B cell (primary cell): ENCODE measurements at regions not wholly inside any gene's neighbourhood (a gene's known extent, or its start where the extent isn't known, plus 50 kb on each side); places are given as distances from the start of the nearest gene placed in this dataset.

Experiments
- ATAC-seq: fragments of 200-7000 bp; cut with Tn5 transposase; one replicate; pipeline ENCODE4 v1.10.0; 2021; ENCODE audit warnings: low read depth, mild to moderate bottlenecking, moderate number of reproducible peaks, moderate library complexity
- CTCF ChIA-PET: fragments of 350-600 bp; sonication (Branson Sonifier 250); formaldehyde crosslinking; loops from one replicate; lab custom pipeline; 2021; ENCODE audit warnings: antibody characterized with exemption, inconsistent platforms; lab: Charles Lee
- POLR2A ChIA-PET: fragments of 350-600 bp; sonication (Branson Sonifier 250); formaldehyde crosslinking; loops from one replicate; lab custom pipeline; 2021; ENCODE audit warnings: antibody characterized with exemption; lab: Charles Lee
- DNase-seq: peaks from one replicate; pipeline ENCODE4 v3.0.0; 2013
- H2AFZ ChIP-seq: 2 replicates; pipeline ENCODE4 v1.6.1; 2012; ENCODE audit warnings: mild to moderate bottlenecking, low read depth, low read length; ENCODE audit not compliant: insufficient read depth, poor library complexity, severe bottlenecking
- H3K27ac ChIP-seq, 2 donors: 1 replicate in 1 of 2; 2 replicates in 1 of 2; pipeline ENCODE4 v1.5.1; 2012 to 2013; ENCODE audit warnings: low read length in 2 of 2, mild to moderate bottlenecking in 2 of 2, moderate library complexity in 1 of 2
- H3K27me3 ChIP-seq, 4 experiments: fragments of 200-600 bp in 1 of 4; sonication (generic) in 1 of 4; replicated peaks in 1 of 4; 1 replicate in 2 of 4; 2 replicates in 2 of 4; pipeline versions ENCODE4 v1.6.1 to v1.7.0; 2013 to 2016; ENCODE audit warnings: low read length in 3 of 4, mild to moderate bottlenecking in 2 of 4, mixed read lengths in 1 of 4, moderate library complexity in 1 of 4; ENCODE audit not compliant: insufficient read depth in 4 of 4, control insufficient read depth in 3 of 4; ENCODE audit errors: control extremely low read depth in 1 of 4
- H3K36me3 ChIP-seq, 2 experiments: replicated peaks in 1 of 2; 1 replicate in 1 of 2; 2 replicates in 1 of 2; pipeline versions ENCODE4 v1.6.1 to v1.7.1; 2013; ENCODE audit warnings: low read length in 1 of 2; ENCODE audit not compliant: insufficient read depth in 2 of 2, control insufficient read depth in 1 of 2; ENCODE audit errors: control extremely low read depth in 1 of 2, extremely low read depth in 1 of 2
- H3K4me1 ChIP-seq, 2 donors: fragments of 200-600 bp in 1 of 2; sonication (generic) in 1 of 2; 1 replicate in 1 of 2; 2 replicates in 1 of 2; pipeline versions ENCODE4 v1.5.1 to v1.6.1; 2013 to 2017; ENCODE audit warnings: low read length in 2 of 2; ENCODE audit not compliant: control insufficient read depth in 2 of 2, insufficient read depth in 2 of 2
- H3K4me2 ChIP-seq: replicated peaks from 2 replicates; pipeline ENCODE3; 2012; ENCODE audit warnings: mild to moderate bottlenecking, low read depth, low read length; ENCODE audit not compliant: poor library complexity, severe bottlenecking
- H3K4me3 ChIP-seq, 5 experiments: fragments of 200-600 bp in 1 of 5; sonication (generic) in 1 of 5; 1 replicate in 3 of 5; 2 replicates in 2 of 5; pipeline versions ENCODE4 v1.5.1 to v1.7.0; 2011 to 2016; ENCODE audit warnings: low read length in 4 of 5, mild to moderate bottlenecking in 4 of 5, low read depth in 2 of 5, control low read depth in 1 of 5, moderate library complexity in 1 of 5; ENCODE audit not compliant: insufficient read depth in 1 of 5; ENCODE audit errors: control extremely low read depth in 1 of 5, extremely low read depth in 1 of 5
- H3K79me2 ChIP-seq: fragments of 200-600 bp; sonication (generic); one replicate; pipeline ENCODE4 v1.6.0; 2016; ENCODE audit warnings: low read length; ENCODE audit not compliant: control insufficient read depth, insufficient read depth
- H3K9ac ChIP-seq: fragments of 200-600 bp; sonication (generic); 2 replicates; pipeline ENCODE4 v1.6.1; 2017; ENCODE audit warnings: mild to moderate bottlenecking, low read length, moderate library complexity
- H3K9me3 ChIP-seq, 3 donors: one replicate each; pipeline versions ENCODE4 v1.6.1 to v1.7.1; 2013; ENCODE audit warnings: low read length in 2 of 3; ENCODE audit not compliant: control insufficient read depth in 2 of 3, insufficient read depth in 1 of 3; ENCODE audit errors: control extremely low read depth in 1 of 3
- H4K20me1 ChIP-seq: 2 replicates; pipeline ENCODE4 v1.6.0; 2012; ENCODE audit warnings: mild to moderate bottlenecking, low read length; ENCODE audit not compliant: insufficient read depth, control insufficient read depth, poor library complexity, severe bottlenecking
- H3K27ac Mint-ChIP-seq: one replicate; pipeline ENCODE4 v1.8.0; 2021; ENCODE audit warnings: mixed read lengths
- H3K27me3 Mint-ChIP-seq: one replicate; pipeline ENCODE4 v1.8.0; 2021; ENCODE audit warnings: mixed read lengths
- H3K4me1 Mint-ChIP-seq: one replicate; pipeline ENCODE4 v1.8.0; 2021; ENCODE audit warnings: mixed read lengths
- H3K4me3 Mint-ChIP-seq: one replicate; pipeline ENCODE4 v1.8.0; 2021; ENCODE audit warnings: mixed read lengths
- H3K9me3 Mint-ChIP-seq: one replicate; pipeline ENCODE4 v1.8.0; 2022; ENCODE audit warnings: mixed read lengths; ENCODE audit not compliant: insufficient read depth
- CTCF ChIP-seq: fragments of 200-600 bp; IDR thresholded peaks from one replicate; pipeline ENCODE4 v1.8.0; 2022; ENCODE audit warnings: antibody characterized with exemption, mild to moderate bottlenecking
- EZH2 ChIP-seq: IDR thresholded peaks from 2 replicates; pipeline ENCODE4 v1.6.1; 2012; ENCODE audit warnings: borderline replicate concordance, low read depth, mild to moderate bottlenecking, moderate library complexity, low read length; ENCODE audit not compliant: insufficient read depth, poor library complexity, severe bottlenecking
- WGBS: methylation state at CpG from one replicate; pipeline ENCODE4 v1.1.5; 2013; ENCODE audit warnings: missing lambda C conversion rate; ENCODE audit not compliant: insufficient coverage; 5-methylcytosine and 5-hydroxymethylcytosine counted together
- intact Hi-C: fragments of 100-400 bp; cut with micrococcal nuclease; formaldehyde crosslinking; loops from one replicate; pipeline ENCODE4 v1.10.0; 2022

GRCh38 chr5:82699737-82700136 lies 377.5 kb downstream of the TMEM167A start:
- Histone ChIP-seq H3K27ac (no peak overlapping the region), H3K36me3 (no peaks in the 10 kb centered on the region), H3K27me3 (no peaks in the 10 kb centered on the region), H4K20me1 (no peaks in the 10 kb centered on the region), H3K4me3 (no peak overlapping the region), H3K9ac (no peak overlapping the region), H2AFZ (no peak overlapping the region), H3K4me2 (no peak overlapping the region), H3K4me1 (no peaks in the 10 kb centered on the region), H3K9me3 (no peaks in the 10 kb centered on the region), H3K79me2 (no peaks in the 10 kb centered on the region)
- Mint-ChIP-seq H3K4me1 (no peaks in the 10 kb centered on the region), H3K9me3 (no peaks in the 10 kb centered on the region), H3K4me3 (no peak overlapping the region), H3K27ac (no peak overlapping the region), H3K27me3 (no peaks in the 10 kb centered on the region)
- DNase-seq (no peak), ATAC-seq (no peak)
- WGBS, result 100% methylated on average over 2 of the region's 6 CpGs
- CTCF ChIA-PET, result no interaction called here
- POLR2A ChIA-PET, result no interaction called here
- intact Hi-C loops, result no loop called here
- no peak for TF ChIP-seq EZH2
- no peak for TF ChIP-seq CTCF

GRCh38 chr5:82698026-82698425 lies 379.2 kb downstream of the TMEM167A start:
- intact Hi-C loops, result no loop called here
- TF ChIP-seq EZH2 (no peak), CTCF (no peak)
- Mint-ChIP-seq H3K4me3 (no peak overlapping the region), H3K4me1 (no peaks in the 10 kb centered on the region), H3K27me3 (no peaks in the 10 kb centered on the region), H3K27ac (no peak overlapping the region), H3K9me3 (no peaks in the 10 kb centered on the region)
- DNase-seq (no peak), ATAC-seq (no peak)
- Histone ChIP-seq H3K27ac (no peak overlapping the region), H3K36me3 (no peaks in the 10 kb centered on the region), H3K4me2 (no peak overlapping the region), H3K9ac (no peak overlapping the region), H3K79me2 (no peaks in the 10 kb centered on the region), H3K4me3 (no peak overlapping the region), H2AFZ (no peak overlapping the region), H3K27me3 (no peaks in the 10 kb centered on the region), H3K4me1 (no peaks in the 10 kb centered on the region), H4K20me1 (no peaks in the 10 kb centered on the region), H3K9me3 (no peaks in the 10 kb centered on the region)
- CTCF ChIA-PET, result no interaction called here
- POLR2A ChIA-PET, result no interaction called here
- no CpG with 5 or more reads among the region's 1 CpG for WGBS
